ENCODE measurements at regions not wholly inside any gene's neighbourhood (a gene's known extent, or its start where the extent isn't known, plus 50 kb on each side); places are given as distances from the start of the nearest gene placed in this dataset.

GRCh38 chr1:119191325-119191724 lies 50.9 kb upstream of the WARS2 start:
- ATAC-seq (ENCODE audit: low read depth) (no peak), DNase-seq (no peak)
- H4K20me1 ChIP-seq (ENCODE audit: control insufficient read depth, insufficient read depth, low read length, poor library complexity, severe bottlenecking): no peaks in the 10 kb centered on the region
- CTCF ChIA-PET: no interaction called here
- H3K27me3 ChIP-seq (replicated peaks in 1 of 4; ENCODE audit: control extremely low read depth in 1 of 4, control insufficient read depth in 3 of 4, insufficient read depth in 4 of 4, low read length in 3 of 4): no peaks in the 10 kb centered on the region
- H2AFZ ChIP-seq (ENCODE audit: insufficient read depth, low read depth, low read length, poor library complexity, severe bottlenecking): no peak overlapping the region
- TF ChIP-seq, protein P1, sequence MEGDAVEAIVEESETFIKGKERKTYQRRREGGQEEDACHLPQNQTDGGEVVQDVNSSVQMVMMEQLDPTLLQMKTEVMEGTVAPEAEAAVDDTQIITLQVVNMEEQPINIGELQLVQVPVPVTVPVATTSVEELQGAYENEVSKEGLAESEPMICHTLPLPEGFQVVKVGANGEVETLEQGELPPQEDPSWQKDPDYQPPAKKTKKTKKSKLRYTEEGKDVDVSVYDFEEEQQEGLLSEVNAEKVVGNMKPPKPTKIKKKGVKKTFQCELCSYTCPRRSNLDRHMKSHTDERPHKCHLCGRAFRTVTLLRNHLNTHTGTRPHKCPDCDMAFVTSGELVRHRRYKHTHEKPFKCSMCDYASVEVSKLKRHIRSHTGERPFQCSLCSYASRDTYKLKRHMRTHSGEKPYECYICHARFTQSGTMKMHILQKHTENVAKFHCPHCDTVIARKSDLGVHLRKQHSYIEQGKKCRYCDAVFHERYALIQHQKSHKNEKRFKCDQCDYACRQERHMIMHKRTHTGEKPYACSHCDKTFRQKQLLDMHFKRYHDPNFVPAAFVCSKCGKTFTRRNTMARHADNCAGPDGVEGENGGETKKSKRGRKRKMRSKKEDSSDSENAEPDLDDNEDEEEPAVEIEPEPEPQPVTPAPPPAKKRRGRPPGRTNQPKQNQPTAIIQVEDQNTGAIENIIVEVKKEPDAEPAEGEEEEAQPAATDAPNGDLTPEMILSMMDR (IDR thresholded peaks at IDR 0.05): no peak
- no peak for TF ChIP-seq EZH2 (IDR thresholded peaks at IDR 0.05; ENCODE audit: borderline replicate concordance, insufficient read depth, low read depth, low read length, poor library complexity, severe bottlenecking)
- peaks cover 4% of the 10 kb centered on the region for H3K9me3 Mint-ChIP-seq (ENCODE audit: insufficient read depth)
- no peaks in the 10 kb centered on the region for H3K27me3 Mint-ChIP-seq
- POLR2A ChIA-PET: no interaction called here
- no peak overlapping the region for H3K4me3 Mint-ChIP-seq
- H3K27ac ChIP-seq (ENCODE audit: low read length in 2 of 2): no peak overlapping the region
- H3K4me2 ChIP-seq (replicated peaks; ENCODE audit: low read depth, low read length, poor library complexity, severe bottlenecking): no peak overlapping the region
- no CpG with 5 or more reads among the region's 3 CpGs for WGBS (ENCODE audit: insufficient coverage)
- peaks cover 0 to 5% (median 1%) of the 10 kb centered on the region in 3 donors for H3K9me3 ChIP-seq (ENCODE audit: control extremely low read depth in 1 of 3, control insufficient read depth in 2 of 3, insufficient read depth in 1 of 3, low read length in 2 of 3)
- H3K27ac Mint-ChIP-seq: no peak overlapping the region
- peaks cover 0 to 4% of the 10 kb centered on the region in 2 experiments for H3K36me3 ChIP-seq (replicated peaks in 1 of 2; ENCODE audit: control extremely low read depth in 1 of 2, control insufficient read depth in 1 of 2, extremely low read depth in 1 of 2, insufficient read depth in 2 of 2, low read length in 1 of 2)
- intact Hi-C loops (cut with micrococcal nuclease): no loop called here
- no peak overlapping the region for H3K9ac ChIP-seq (ENCODE audit: low read length)
- H3K4me1 Mint-ChIP-seq: no peaks in the 10 kb centered on the region
- no peaks in the 10 kb centered on the region for H3K4me1 ChIP-seq (ENCODE audit: control insufficient read depth in 2 of 2, insufficient read depth in 2 of 2, low read length in 2 of 2)
- no peak overlapping the region for H3K4me3 ChIP-seq (ENCODE audit: control extremely low read depth in 1 of 5, extremely low read depth in 1 of 5, insufficient read depth in 1 of 5, low read depth in 2 of 5, low read length in 4 of 5)
- H3K79me2 ChIP-seq (ENCODE audit: control insufficient read depth, insufficient read depth, low read length): no peaks in the 10 kb centered on the region

DNA sequence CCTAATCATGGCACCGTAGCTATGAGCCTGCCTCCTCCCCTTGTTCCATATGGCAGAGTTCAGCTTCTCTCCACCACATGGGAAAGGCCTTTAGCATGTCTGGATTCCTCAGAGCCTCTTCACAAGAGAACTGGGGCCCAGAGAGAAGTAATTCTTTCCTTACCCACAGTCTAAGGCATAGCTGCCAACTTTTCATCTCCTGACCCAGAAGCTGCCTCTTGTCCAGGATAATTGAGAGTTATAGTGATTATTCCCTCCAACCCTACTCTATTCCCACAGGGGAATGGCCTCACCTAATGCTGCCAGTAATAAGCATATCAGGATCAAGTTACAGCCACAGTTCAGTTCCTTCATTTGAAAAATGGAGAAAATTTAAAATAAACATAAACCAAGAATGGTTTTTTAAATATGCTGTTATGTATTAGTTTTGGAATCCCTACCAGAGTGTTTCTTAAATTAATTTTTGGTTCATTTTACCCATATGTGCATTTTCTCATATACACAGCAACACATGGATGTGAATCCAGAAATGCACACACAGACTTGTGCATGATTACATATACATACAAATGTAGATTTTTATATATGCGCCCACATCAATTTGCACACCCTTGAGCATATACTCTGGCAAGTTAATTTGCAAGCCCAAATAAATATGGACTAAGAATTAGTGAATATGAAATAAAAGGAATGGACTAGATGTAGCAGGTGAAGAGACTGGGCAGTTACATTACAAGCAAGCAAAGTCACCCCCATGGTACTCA lies 63.9 kb upstream of the WARS2 start:
- no peaks in the 10 kb centered on the region for H4K20me1 ChIP-seq (ENCODE audit: control insufficient read depth, insufficient read depth, low read length, poor library complexity, severe bottlenecking)
- WGBS (ENCODE audit: insufficient coverage): 100% methylated on average over 1 of the region's 2 CpGs
- H3K4me1 ChIP-seq (ENCODE audit: control insufficient read depth in 2 of 2, insufficient read depth in 2 of 2, low read length in 2 of 2): no peaks in the 10 kb centered on the region
- Mint-ChIP-seq H3K9me3 (ENCODE audit: insufficient read depth) (peaks cover 7% of the 10 kb centered on the region), H3K4me3 (no peak overlapping the region), H3K27me3 (no peaks in the 10 kb centered on the region), H3K27ac (no peak overlapping the region), H3K4me1 (no peaks in the 10 kb centered on the region)
- no peaks in the 10 kb centered on the region for H3K9me3 ChIP-seq (ENCODE audit: control extremely low read depth in 1 of 3, control insufficient read depth in 2 of 3, insufficient read depth in 1 of 3, low read length in 2 of 3)
- TF ChIP-seq EZH2 (IDR thresholded peaks at IDR 0.05; ENCODE audit: borderline replicate concordance, insufficient read depth, low read depth, low read length, poor library complexity, severe bottlenecking): no peak
- TF ChIP-seq, protein P1 (IDR thresholded peaks at IDR 0.05): no peak
- no peak overlapping the region for H3K27ac ChIP-seq (ENCODE audit: low read length in 2 of 2)
- no peak overlapping the region for H2AFZ ChIP-seq (ENCODE audit: insufficient read depth, low read depth, low read length, poor library complexity, severe bottlenecking)
- H3K36me3 ChIP-seq (replicated peaks in 1 of 2; ENCODE audit: control extremely low read depth in 1 of 2, control insufficient read depth in 1 of 2, extremely low read depth in 1 of 2, insufficient read depth in 2 of 2, low read length in 1 of 2): no peaks in the 10 kb centered on the region
- intact Hi-C loops (cut with micrococcal nuclease): no loop called here
- no peak overlapping the region for H3K4me2 ChIP-seq (replicated peaks; ENCODE audit: low read depth, low read length, poor library complexity, severe bottlenecking)
- DNase-seq (no peak), ATAC-seq (ENCODE audit: low read depth) (no peak)
- H3K27me3 ChIP-seq (replicated peaks in 1 of 4; ENCODE audit: control extremely low read depth in 1 of 4, control insufficient read depth in 3 of 4, insufficient read depth in 4 of 4, low read length in 3 of 4): no peaks in the 10 kb centered on the region
- ChIA-PET CTCF (no interaction called here), POLR2A (no interaction called here)
- H3K9ac ChIP-seq (ENCODE audit: low read length): no peak overlapping the region
- H3K4me3 ChIP-seq (ENCODE audit: control extremely low read depth in 1 of 5, extremely low read depth in 1 of 5, insufficient read depth in 1 of 5, low read depth in 2 of 5, low read length in 4 of 5): no peak overlapping the region
- no peaks in the 10 kb centered on the region for H3K79me2 ChIP-seq (ENCODE audit: control insufficient read depth, insufficient read depth, low read length)

Measured in B cell (primary cell).